ENCODE measurements at regions not wholly inside any gene's neighbourhood (a gene's known extent, or its start where the extent isn't known, plus 50 kb on each side); places are given as distances from the start of the nearest gene placed in this dataset.

- ChIA-PET POLR2A (interaction anchor here (1.1 kb wide), 1 partner anchor 11 kb away, joined by 3 read pairs; no protein-coding TSS in a partner anchor), CTCF (no interaction called here)
- no peaks in the 10 kb centered on the region for H3K4me1 Mint-ChIP-seq (ENCODE audit: low read depth)
- intact Hi-C loops (cut with micrococcal nuclease) = no loop called here
- no peak overlapping the region for H3K27ac Mint-ChIP-seq
- H3K4me3 Mint-ChIP-seq = no peak overlapping the region
- ATAC-seq = no peak
- H3K36me3 Mint-ChIP-seq (ENCODE audit: low read depth) = no peaks in the 10 kb centered on the region
- TF ChIP-seq, protein P1, sequence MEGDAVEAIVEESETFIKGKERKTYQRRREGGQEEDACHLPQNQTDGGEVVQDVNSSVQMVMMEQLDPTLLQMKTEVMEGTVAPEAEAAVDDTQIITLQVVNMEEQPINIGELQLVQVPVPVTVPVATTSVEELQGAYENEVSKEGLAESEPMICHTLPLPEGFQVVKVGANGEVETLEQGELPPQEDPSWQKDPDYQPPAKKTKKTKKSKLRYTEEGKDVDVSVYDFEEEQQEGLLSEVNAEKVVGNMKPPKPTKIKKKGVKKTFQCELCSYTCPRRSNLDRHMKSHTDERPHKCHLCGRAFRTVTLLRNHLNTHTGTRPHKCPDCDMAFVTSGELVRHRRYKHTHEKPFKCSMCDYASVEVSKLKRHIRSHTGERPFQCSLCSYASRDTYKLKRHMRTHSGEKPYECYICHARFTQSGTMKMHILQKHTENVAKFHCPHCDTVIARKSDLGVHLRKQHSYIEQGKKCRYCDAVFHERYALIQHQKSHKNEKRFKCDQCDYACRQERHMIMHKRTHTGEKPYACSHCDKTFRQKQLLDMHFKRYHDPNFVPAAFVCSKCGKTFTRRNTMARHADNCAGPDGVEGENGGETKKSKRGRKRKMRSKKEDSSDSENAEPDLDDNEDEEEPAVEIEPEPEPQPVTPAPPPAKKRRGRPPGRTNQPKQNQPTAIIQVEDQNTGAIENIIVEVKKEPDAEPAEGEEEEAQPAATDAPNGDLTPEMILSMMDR (IDR thresholded peaks at IDR 0.05) = no peak
- no peaks in the 10 kb centered on the region for H3K9me3 Mint-ChIP-seq
- DNase-seq = no peak
- H3K27me3 Mint-ChIP-seq = no peaks in the 10 kb centered on the region
These were observed 240.4 kb upstream of the RREB1 start for GRCh38 chr6:6867404-6867799.

GRCh38 chr6:6869094-6869493 is 238.7 kb upstream of the RREB1 start:
- TF ChIP-seq, protein P1 (IDR thresholded peaks at IDR 0.05) = no peak
- intact Hi-C loops (cut with micrococcal nuclease) = no loop called here
- ATAC-seq (no peak), DNase-seq (no peak)
- CTCF ChIA-PET = interaction anchor here (1.1 to 1.9 kb wide), 3 partner anchors 13 to 192 kb away, joined by 3 to 5 read pairs (median 3); no protein-coding TSS in a partner anchor
- Mint-ChIP-seq H3K9me3 (no peaks in the 10 kb centered on the region), H3K36me3 (ENCODE audit: low read depth) (no peaks in the 10 kb centered on the region), H3K27me3 (no peaks in the 10 kb centered on the region), H3K4me1 (ENCODE audit: low read depth) (peaks cover 4% of the 10 kb centered on the region), H3K27ac (no peak overlapping the region), H3K4me3 (no peak overlapping the region)
- POLR2A ChIA-PET = no interaction called here

DNA sequence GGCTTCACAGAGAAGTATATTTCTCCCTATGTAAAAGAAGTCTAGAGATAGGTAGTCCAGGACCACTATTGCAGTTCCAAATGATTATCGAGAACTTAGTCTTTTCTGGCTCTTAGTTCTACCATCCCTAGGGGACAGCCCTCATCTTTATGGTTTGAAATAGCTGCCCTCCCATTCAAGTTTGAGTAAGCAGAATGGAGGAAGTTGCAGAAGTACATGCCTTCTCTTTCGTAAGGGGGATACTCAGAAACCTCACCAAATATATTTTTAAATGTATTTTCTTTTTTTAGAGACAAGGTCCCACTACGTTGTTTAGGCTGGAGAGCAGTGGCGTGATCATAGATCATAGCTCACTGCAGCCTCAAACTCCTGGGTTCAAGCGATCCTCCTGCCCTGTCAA is 236.8 kb upstream of the RREB1 start:
- ATAC-seq = no peak
- CTCF ChIA-PET = interaction anchor here (0.9 to 1.5 kb wide), 2 partner anchors 368 to 372 kb away, joined by 3 to 5 read pairs; no protein-coding TSS in a partner anchor
- intact Hi-C loops (cut with micrococcal nuclease) = no loop called here
- Mint-ChIP-seq H3K4me3 (no peak overlapping the region), H3K27ac (no peak overlapping the region), H3K36me3 (ENCODE audit: low read depth) (no peaks in the 10 kb centered on the region), H3K27me3 (no peaks in the 10 kb centered on the region), H3K9me3 (no peaks in the 10 kb centered on the region), H3K4me1 (ENCODE audit: low read depth) (peaks cover 4% of the 10 kb centered on the region)
- no peak for DNase-seq
- POLR2A ChIA-PET = no interaction called here
- TF ChIP-seq, protein P1 (IDR thresholded peaks at IDR 0.05) = no peak

DNA sequence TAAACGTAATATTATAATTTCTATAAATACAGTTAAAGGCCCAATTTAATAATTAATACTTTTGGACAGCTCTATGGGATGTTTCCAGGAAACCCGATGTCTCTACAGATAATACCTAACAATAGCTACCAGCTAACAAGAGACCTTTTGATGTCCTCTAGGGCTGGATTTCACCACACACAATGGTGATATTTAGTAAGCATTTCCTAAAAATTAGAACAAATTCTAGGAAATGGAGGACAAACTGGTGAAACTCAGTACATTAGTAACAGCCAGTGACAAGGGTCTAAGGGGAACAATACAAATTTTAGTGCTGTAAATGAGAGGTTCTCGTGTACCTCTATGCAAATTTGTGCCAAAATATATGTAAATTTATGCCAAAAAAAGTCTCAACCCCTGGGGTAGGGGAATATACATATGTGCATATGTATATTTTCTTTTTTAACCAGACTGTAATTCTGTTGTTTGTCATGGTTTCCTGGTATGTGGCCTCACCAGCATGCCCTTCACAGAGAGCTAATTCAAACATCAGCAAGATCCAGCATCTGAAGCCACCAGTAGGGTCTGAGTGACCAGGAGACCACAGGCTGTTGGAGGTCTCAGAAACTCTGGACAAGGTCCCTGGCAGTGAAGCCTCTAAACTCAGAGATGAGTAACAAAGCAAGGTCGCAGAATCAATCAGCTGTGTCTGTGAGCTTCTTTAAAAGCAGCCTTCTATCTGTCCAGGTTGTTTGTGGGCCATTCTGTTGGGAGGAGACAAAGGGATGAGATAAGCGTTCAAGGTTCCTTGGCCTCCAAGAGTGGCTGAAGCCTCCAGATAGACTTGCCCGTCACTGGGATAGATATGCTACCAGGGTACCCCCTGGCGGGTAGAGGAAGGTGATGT is 235.1 kb upstream of the RREB1 start:
- intact Hi-C loops (cut with micrococcal nuclease) = no loop called here
- Mint-ChIP-seq H3K4me3 (no peak overlapping the region), H3K4me1 (ENCODE audit: low read depth) (peaks cover 4% of the 10 kb centered on the region), H3K9me3 (no peaks in the 10 kb centered on the region), H3K27me3 (no peaks in the 10 kb centered on the region), H3K27ac (peak overlapping the region; percentile 49), H3K36me3 (ENCODE audit: low read depth) (no peaks in the 10 kb centered on the region)
- peak; percentile 30 for ATAC-seq
- DNase-seq = no peak
- TF ChIP-seq, protein P1 (IDR thresholded peaks at IDR 0.05) = no peak
- POLR2A ChIA-PET = no interaction called here
- CTCF ChIA-PET = interaction anchor here (1.9 to 2.0 kb wide), 2 partner anchors 9 to 60 kb away, joined by 4 to 6 read pairs; no protein-coding TSS in a partner anchor

- POLR2A ChIA-PET = interaction anchor here (0.6 kb wide), 1 partner anchor 8 kb away, joined by 3 read pairs; no protein-coding TSS in a partner anchor
- TF ChIP-seq, protein P1 (IDR thresholded peaks at IDR 0.05) = no peak
- H3K36me3 Mint-ChIP-seq (ENCODE audit: low read depth) = no peaks in the 10 kb centered on the region
- CTCF ChIA-PET = interaction anchor here (1.1 to 1.9 kb wide), 2 partner anchors 10 to 62 kb away, joined by 3 to 4 read pairs; no protein-coding TSS in a partner anchor
- no peak overlapping the region for H3K27ac Mint-ChIP-seq
- DNase-seq (no peak), ATAC-seq (no peak)
- intact Hi-C loops (cut with micrococcal nuclease) = no loop called here
- no peak overlapping the region for H3K4me3 Mint-ChIP-seq
- no peaks in the 10 kb centered on the region for H3K9me3 Mint-ChIP-seq
- H3K4me1 Mint-ChIP-seq (ENCODE audit: low read depth) = peaks cover 4% of the 10 kb centered on the region
- H3K27me3 Mint-ChIP-seq = peaks cover 2% of the 10 kb centered on the region
These were observed 234.0 kb upstream of the RREB1 start for GRCh38 chr6:6873778-6874177.

Data from activated CD8-positive, alpha-beta T cell treated with anti-CD3 and anti-CD28 coated beads for 36 hours (primary cell).